Colonic mucosa (tissue), 4 donors: ENCODE measurements at regions not wholly inside any gene's neighbourhood (a gene's known extent, or its start where the extent isn't known, plus 50 kb on each side); places are given as distances from the start of the nearest gene placed in this dataset.

Source experiments
- DNase-seq: peaks from one replicate; pipeline ENCODE4 v3.0.0-alpha.2; 2020
- H3K27ac ChIP-seq: fragments of 200-600 bp; one replicate; pipeline ENCODE4 v1.8.0; 2021
- H3K27me3 ChIP-seq: fragments of 200-600 bp; one replicate; pipeline ENCODE4 v1.8.0; 2021
- H3K36me3 ChIP-seq: fragments of 200-600 bp; one replicate; pipeline ENCODE4 v1.8.0; 2021
- H3K4me1 ChIP-seq: fragments of 200-600 bp; one replicate; pipeline ENCODE4 v1.8.0; 2021; ENCODE audit warnings: mild to moderate bottlenecking
- H3K4me3 ChIP-seq: fragments of 200-600 bp; one replicate; pipeline ENCODE4 v1.8.0; 2021
- H3K9ac ChIP-seq, 2 donors: one replicate each; pipeline ENCODE4 v1.7.0; 2013; ENCODE audit warnings: control low read depth in 2 of 2, low read depth in 2 of 2, low read length in 2 of 2
- H3K9me3 ChIP-seq: fragments of 200-600 bp; one replicate; pipeline ENCODE4 v1.8.0; 2021
- CTCF ChIP-seq: fragments of 200-600 bp; IDR thresholded peaks from one replicate; pipeline ENCODE4 v1.8.0; 2022; ENCODE audit warnings: antibody characterized with exemption, mild to moderate bottlenecking
- intact Hi-C: fragments of 100-400 bp; cut with DNase I; formaldehyde crosslinking; loops from one replicate; pipeline ENCODE4 v1.14.1; 2022
- donor health status: healthy.
- donor health status: DM: no; HTN: no; CAD: no.
- donor health status: DM: no; HTN: no; CAD: no.

GRCh38 chr3:41024031-41024836 is 175.1 kb upstream of the CTNNB1 start:
- no peaks in the 10 kb centered on the region for H3K9me3 ChIP-seq
- no peak for TF ChIP-seq CTCF
- H3K4me1 ChIP-seq: no peaks in the 10 kb centered on the region
- DNase-seq: no peak
- H3K4me3 ChIP-seq: no peak overlapping the region
- no peak overlapping the region for H3K27ac ChIP-seq
- intact Hi-C loops: no loop called here
- no peak overlapping the region for H3K9ac ChIP-seq
- no peaks in the 10 kb centered on the region for H3K36me3 ChIP-seq
- no peaks in the 10 kb centered on the region for H3K27me3 ChIP-seq

- no peak overlapping the region for H3K4me3 ChIP-seq
- no peak overlapping the region for H3K27ac ChIP-seq
- intact Hi-C loops: no loop called here
- no peak overlapping the region for H3K9ac ChIP-seq
- no peaks in the 10 kb centered on the region for H3K36me3 ChIP-seq
- H3K4me1 ChIP-seq: no peaks in the 10 kb centered on the region
- DNase-seq: peak; percentile 34
- H3K27me3 ChIP-seq: no peaks in the 10 kb centered on the region
- no peaks in the 10 kb centered on the region for H3K9me3 ChIP-seq
- no peak for TF ChIP-seq CTCF
These were observed 172.7 kb upstream of the CTNNB1 start for GRCh38 chr3:41026394-41027177.

- no peak for TF ChIP-seq CTCF
- Histone ChIP-seq H3K27me3 (no peaks in the 10 kb centered on the region), H3K9me3 (no peaks in the 10 kb centered on the region), H3K36me3 (no peaks in the 10 kb centered on the region), H3K9ac (no peak overlapping the region), H3K27ac (no peak overlapping the region), H3K4me1 (no peaks in the 10 kb centered on the region), H3K4me3 (no peak overlapping the region)
- no peak for DNase-seq
- intact Hi-C loops: no loop called here
These were observed 169.9 kb upstream of the CTNNB1 start for GRCh38 chr3:41029356-41029755.

- TF ChIP-seq CTCF: no peak
- Histone ChIP-seq H3K9me3 (no peaks in the 10 kb centered on the region), H3K4me3 (no peak overlapping the region), H3K27ac (no peak overlapping the region), H3K27me3 (no peaks in the 10 kb centered on the region), H3K4me1 (no peaks in the 10 kb centered on the region), H3K36me3 (no peaks in the 10 kb centered on the region), H3K9ac (no peak overlapping the region)
- DNase-seq: no peak
- intact Hi-C loops: no loop called here
These were observed 169.1 kb upstream of the CTNNB1 start for GRCh38 chr3:41030220-41030619.

DNA sequence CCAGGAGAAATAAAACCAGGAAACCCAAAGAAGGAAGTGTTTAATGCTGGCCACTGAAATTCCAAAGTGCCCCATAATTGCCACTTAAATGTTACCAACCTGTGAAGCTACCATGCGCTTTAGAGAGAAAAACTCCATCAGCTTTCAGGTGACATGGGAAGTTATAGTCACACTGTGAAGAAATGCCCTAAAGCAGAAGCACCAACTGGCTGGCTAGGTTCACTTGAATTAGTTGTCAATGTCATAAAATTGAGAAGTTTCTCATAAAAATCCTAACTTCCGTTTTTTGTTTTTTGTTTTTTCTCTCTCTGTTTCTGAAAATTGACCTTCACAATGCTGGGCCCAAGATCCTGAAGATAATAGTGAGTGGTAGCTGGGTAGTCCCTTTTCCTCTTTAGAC is 167.9 kb upstream of the CTNNB1 start:
- intact Hi-C loops: no loop called here
- no peak for TF ChIP-seq CTCF
- Histone ChIP-seq H3K4me1 (no peaks in the 10 kb centered on the region), H3K27me3 (no peaks in the 10 kb centered on the region), H3K27ac (no peak overlapping the region), H3K9me3 (no peaks in the 10 kb centered on the region), H3K9ac (no peak overlapping the region), H3K4me3 (no peak overlapping the region), H3K36me3 (no peaks in the 10 kb centered on the region)
- no peak for DNase-seq
